HEK293 (cell line): ENCODE measurements at regions not wholly inside any gene's neighbourhood (a gene's known extent, or its start where the extent isn't known, plus 50 kb on each side); places are given as distances from the start of the nearest gene placed in this dataset.

Experiments
- CTCF ChIA-PET: fragments of 350-600 bp; formaldehyde crosslinking; extraction: SDS; loops from one replicate; lab custom pipeline; 2021; ENCODE audit warnings: antibody characterized with exemption; lab: Yijun Ruan, JAX
- POLR2A ChIA-PET: fragments of 300-600 bp; formaldehyde crosslinking; extraction: SDS; loops from one replicate; lab custom pipeline; 2020; ENCODE audit warnings: antibody characterized with exemption, inconsistent platforms; lab: Yijun Ruan, JAX
- H3K27ac ChIP-seq: fragments of 200-500 bp; sonication (Bioruptor generic); 2 replicates; pipeline ENCODE4 v1.5.1; 2014; ENCODE audit warnings: low read depth, low read length, control low read depth, inconsistent platforms; ENCODE audit errors: extremely low read depth
- H3K36me3 ChIP-seq, 2 experiments: fragments of 200-500 bp in 1 of 2; sonication (Bioruptor generic) in 1 of 2; 1 replicate in 1 of 2; 2 replicates in 1 of 2; pipeline ENCODE4 v1.5.1; 2014 to 2017; ENCODE audit warnings: inconsistent platforms in 2 of 2, low read length in 2 of 2; ENCODE audit not compliant: control insufficient read depth in 2 of 2, insufficient read depth in 1 of 2
- H3K4me1 ChIP-seq: fragments of 200-500 bp; sonication (Bioruptor generic); 2 replicates; pipeline ENCODE4 v1.5.1; 2014; ENCODE audit warnings: mild to moderate bottlenecking, low read length, inconsistent platforms; ENCODE audit not compliant: control insufficient read depth, insufficient read depth
- H3K4me3 ChIP-seq: 2 replicates; pipeline ENCODE4 v1.5.1; 2011; ENCODE audit warnings: low read depth, mild to moderate bottlenecking, control low read depth, low read length, moderate library complexity
- H3K9me3 ChIP-seq: fragments of 200-500 bp; sonication (Bioruptor generic); 2 replicates; pipeline ENCODE4 v1.5.1; 2014; ENCODE audit warnings: low read depth, low read length, inconsistent platforms; ENCODE audit not compliant: control insufficient read depth, insufficient read depth
- FEZF1 ChIP-seq: fragments of 450-650 bp; formaldehyde crosslinking; IDR thresholded peaks from 2 replicates; pipeline ENCODE4 v1.5.1; 2016; ENCODE audit warnings: missing biosample characterization, missing genetic modification characterization
- MZF1 ChIP-seq: fragments of 450-650 bp; formaldehyde crosslinking; IDR thresholded peaks from 2 replicates; pipeline ENCODE4 v1.5.1; 2017; ENCODE audit warnings: missing biosample characterization, missing genetic modification characterization, borderline replicate concordance
- OVOL3 ChIP-seq: fragments of 450-650 bp; formaldehyde crosslinking; IDR thresholded peaks from 2 replicates; pipeline ENCODE4 v1.5.1; 2016; ENCODE audit warnings: missing biosample characterization, missing genetic modification characterization
- SCRT2 ChIP-seq: fragments of 450-650 bp; formaldehyde crosslinking; IDR thresholded peaks from 2 replicates; pipeline ENCODE4 v1.5.1; 2016; ENCODE audit warnings: missing biosample characterization, missing genetic modification characterization
- ZBTB17 ChIP-seq: fragments of 450-650 bp; formaldehyde crosslinking; IDR thresholded peaks from 2 replicates; pipeline ENCODE4 v1.5.1; 2016; ENCODE audit warnings: missing biosample characterization, missing genetic modification characterization
- ZFP37 ChIP-seq: fragments of 450-650 bp; formaldehyde crosslinking; IDR thresholded peaks from 2 replicates; pipeline ENCODE4 v1.5.1; 2016; ENCODE audit warnings: missing biosample characterization, missing genetic modification characterization
- ZNF169 ChIP-seq: fragments of 450-650 bp; formaldehyde crosslinking; IDR thresholded peaks from 2 replicates; pipeline ENCODE4 v1.5.1; 2016; ENCODE audit warnings: missing biosample characterization, missing genetic modification characterization
- ZNF48 ChIP-seq: fragments of 450-650 bp; formaldehyde crosslinking; IDR thresholded peaks from 2 replicates; pipeline ENCODE4 v1.5.1; 2016; ENCODE audit warnings: missing biosample characterization, missing genetic modification characterization
- ZNF501 ChIP-seq: fragments of 450-650 bp; formaldehyde crosslinking; IDR thresholded peaks from 2 replicates; pipeline ENCODE4 v1.5.1; 2016; ENCODE audit warnings: missing biosample characterization, missing genetic modification characterization
- ZNF548 ChIP-seq: fragments of 450-650 bp; formaldehyde crosslinking; IDR thresholded peaks from 2 replicates; pipeline ENCODE4 v1.5.1; 2016; ENCODE audit warnings: missing biosample characterization, missing genetic modification characterization
- ZNF549 ChIP-seq: fragments of 450-650 bp; IDR thresholded peaks from 2 replicates; pipeline ENCODE4 v1.5.1; 2018; ENCODE audit warnings: missing biosample characterization, missing genetic modification characterization, mild to moderate bottlenecking, inconsistent platforms, moderate library complexity
- ZNF585B ChIP-seq: fragments of 450-650 bp; formaldehyde crosslinking; IDR thresholded peaks from 2 replicates; pipeline ENCODE4 v1.5.1; 2016; ENCODE audit warnings: missing biosample characterization, missing genetic modification characterization
- ZNF600 ChIP-seq: fragments of 450-650 bp; formaldehyde crosslinking; IDR thresholded peaks from 2 replicates; pipeline ENCODE4 v1.5.1; 2016; ENCODE audit warnings: missing biosample characterization, missing genetic modification characterization
- ZNF660 ChIP-seq: fragments of 450-650 bp; IDR thresholded peaks from 2 replicates; pipeline ENCODE4 v1.5.1; 2018; ENCODE audit warnings: missing biosample characterization, mild to moderate bottlenecking, missing genetic modification characterization
- ZNF677 ChIP-seq: fragments of 450-650 bp; IDR thresholded peaks from 2 replicates; pipeline ENCODE4 v1.5.0; 2018; ENCODE audit warnings: missing biosample characterization, mild to moderate bottlenecking, missing genetic modification characterization, moderate library complexity
- ZNF768 ChIP-seq: fragments of 450-650 bp; formaldehyde crosslinking; IDR thresholded peaks from 2 replicates; pipeline ENCODE4 v1.5.1; 2018; ENCODE audit warnings: missing biosample characterization, mild to moderate bottlenecking, missing genetic modification characterization
- ZSCAN5A ChIP-seq: fragments of 450-650 bp; formaldehyde crosslinking; IDR thresholded peaks from 2 replicates; pipeline ENCODE4 v1.5.1; 2016; ENCODE audit warnings: missing biosample characterization, missing genetic modification characterization
- TF ChIP-seq, protein P1 (sequence below): fragments of 450-650 bp; formaldehyde crosslinking; IDR thresholded peaks from 2 replicates; pipeline ENCODE4 v1.5.1; 2016; ENCODE audit warnings: missing biosample characterization, missing genetic modification characterization
- TF ChIP-seq, protein P2 (sequence below): fragments of 450-650 bp; formaldehyde crosslinking; IDR thresholded peaks from 2 replicates; pipeline ENCODE4 v1.5.1; 2017; ENCODE audit warnings: missing biosample characterization, missing genetic modification characterization
- TF ChIP-seq, protein P3 (sequence below): fragments of 450-650 bp; formaldehyde crosslinking; IDR thresholded peaks from 2 replicates; pipeline ENCODE4 v1.5.1; 2016; ENCODE audit warnings: missing biosample characterization, missing genetic modification characterization

GRCh38 chr14:71332476-71332875, 425.2 kb downstream of the PCNX1 start:
- Histone ChIP-seq H3K4me3 (no peak overlapping the region), H3K4me1 (no peaks in the 10 kb centered on the region), H3K9me3 (no peaks in the 10 kb centered on the region), H3K27ac (no peak overlapping the region), H3K36me3 (no peaks in the 10 kb centered on the region)
- TF ChIP-seq MZF1 (tag by site-specific recombination) (no peak), ZNF768 (no peak), FEZF1 (no peak), ZNF660 (tag by site-specific recombination) (no peak), ZNF677 (tag by site-specific recombination) (no peak), ZSCAN5A (tag by site-specific recombination) (no peak), ZNF549 (tag by site-specific recombination) (no peak), ZBTB17 (no peak), ZFP37 (tag by site-specific recombination) (no peak), ZNF501 (no peak), ZNF585B (tag by site-specific recombination) (no peak), ZNF548 (tag by site-specific recombination) (no peak), ZNF48 (tag by site-specific recombination) (no peak)
- TF ChIP-seq, protein P1, sequence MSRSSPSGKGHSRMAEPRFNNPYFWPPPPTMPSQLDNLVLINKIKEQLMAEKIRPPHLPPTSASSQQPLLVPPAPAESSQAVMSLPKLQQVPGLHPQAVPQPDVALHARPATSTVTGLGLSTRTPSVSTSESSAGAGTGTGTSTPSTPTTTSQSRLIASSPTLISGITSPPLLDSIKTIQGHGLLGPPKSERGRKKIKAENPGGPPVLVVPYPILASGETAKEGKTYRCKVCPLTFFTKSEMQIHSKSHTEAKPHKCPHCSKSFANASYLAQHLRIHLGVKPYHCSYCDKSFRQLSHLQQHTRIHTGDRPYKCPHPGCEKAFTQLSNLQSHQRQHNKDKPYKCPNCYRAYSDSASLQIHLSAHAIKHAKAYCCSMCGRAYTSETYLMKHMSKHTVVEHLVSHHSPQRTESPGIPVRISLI (tag by site-specific recombination), result no peak
- TF ChIP-seq, protein P2, sequence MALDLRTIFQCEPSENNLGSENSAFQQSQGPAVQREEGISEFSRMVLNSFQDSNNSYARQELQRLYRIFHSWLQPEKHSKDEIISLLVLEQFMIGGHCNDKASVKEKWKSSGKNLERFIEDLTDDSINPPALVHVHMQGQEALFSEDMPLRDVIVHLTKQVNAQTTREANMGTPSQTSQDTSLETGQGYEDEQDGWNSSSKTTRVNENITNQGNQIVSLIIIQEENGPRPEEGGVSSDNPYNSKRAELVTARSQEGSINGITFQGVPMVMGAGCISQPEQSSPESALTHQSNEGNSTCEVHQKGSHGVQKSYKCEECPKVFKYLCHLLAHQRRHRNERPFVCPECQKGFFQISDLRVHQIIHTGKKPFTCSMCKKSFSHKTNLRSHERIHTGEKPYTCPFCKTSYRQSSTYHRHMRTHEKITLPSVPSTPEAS, result no peak
- TF ChIP-seq, protein P3, sequence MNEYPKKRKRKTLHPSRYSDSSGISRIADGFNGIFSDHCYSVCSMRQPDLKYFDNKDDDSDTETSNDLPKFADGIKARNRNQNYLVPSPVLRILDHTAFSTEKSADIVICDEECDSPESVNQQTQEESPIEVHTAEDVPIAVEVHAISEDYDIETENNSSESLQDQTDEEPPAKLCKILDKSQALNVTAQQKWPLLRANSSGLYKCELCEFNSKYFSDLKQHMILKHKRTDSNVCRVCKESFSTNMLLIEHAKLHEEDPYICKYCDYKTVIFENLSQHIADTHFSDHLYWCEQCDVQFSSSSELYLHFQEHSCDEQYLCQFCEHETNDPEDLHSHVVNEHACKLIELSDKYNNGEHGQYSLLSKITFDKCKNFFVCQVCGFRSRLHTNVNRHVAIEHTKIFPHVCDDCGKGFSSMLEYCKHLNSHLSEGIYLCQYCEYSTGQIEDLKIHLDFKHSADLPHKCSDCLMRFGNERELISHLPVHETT (tag by site-specific recombination), result no peak
- CTCF ChIA-PET, result no interaction called here
- POLR2A ChIA-PET, result no interaction called here

GRCh38 chr14:71333705-71334104, 426.4 kb downstream of the PCNX1 start:
- ChIA-PET CTCF (interaction anchor here (0.6 kb wide), 1 partner anchor 101 kb away, joined by 9 read pairs; no protein-coding TSS in a partner anchor), POLR2A (no interaction called here)
- H3K27ac ChIP-seq, result no peak overlapping the region
- H3K4me1 ChIP-seq, result no peaks in the 10 kb centered on the region
- H3K4me3 ChIP-seq, result no peak overlapping the region
- TF ChIP-seq OVOL3 (no peak), ZNF600 (tag by site-specific recombination) (no peak), FEZF1 (no peak), ZNF169 (tag by site-specific recombination) (no peak), SCRT2 (tag by site-specific recombination) (no peak)
- H3K36me3 ChIP-seq, result no peaks in the 10 kb centered on the region
- no peaks in the 10 kb centered on the region for H3K9me3 ChIP-seq
